CD4-positive, alpha-beta T cell treated with Interleukin-10 for 1 hour (primary cell): ENCODE measurements at regions not wholly inside any gene's neighbourhood (a gene's known extent, or its start where the extent isn't known, plus 50 kb on each side); places are given as distances from the start of the nearest gene placed in this dataset.
"Not testable (repeated sequence)": the region's sequence is repeated elsewhere in the genome, so short reads cannot be mapped to it uniquely, and the experiment has no call there.

Source experiments
- DNase-seq: peaks from one replicate; pipeline ENCODE4 v3.0.0-alpha.2; 2020

DNA sequence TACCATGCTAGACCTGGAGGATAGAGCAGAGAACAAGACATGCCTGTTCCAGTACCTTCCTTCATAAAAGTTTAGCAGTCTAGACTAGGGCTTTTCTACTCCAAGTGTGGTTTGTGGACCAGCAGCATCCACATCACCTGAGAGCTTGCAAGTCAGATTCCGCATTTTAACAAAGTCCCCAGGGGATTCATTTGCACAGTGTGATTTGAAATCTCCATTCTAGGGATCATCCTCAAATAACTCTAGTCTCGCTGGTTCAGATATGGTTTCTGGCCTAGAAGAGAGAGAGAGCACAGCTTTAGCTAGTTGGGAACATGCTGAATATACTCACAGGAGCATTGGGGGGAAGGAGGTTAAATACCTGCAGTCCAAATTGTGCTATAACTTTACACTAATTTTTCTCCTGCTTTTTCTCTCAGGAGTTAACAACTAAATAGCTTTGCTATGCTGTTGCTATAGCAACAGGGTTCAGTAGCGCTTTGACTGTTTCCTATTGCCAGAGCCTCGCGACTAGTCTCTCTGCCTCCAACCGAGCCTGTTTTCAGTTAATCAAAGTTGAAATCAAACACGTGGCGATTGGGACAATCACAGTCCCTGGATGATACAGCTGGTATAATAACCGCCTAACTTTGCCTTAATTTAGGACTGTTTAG lies 64.0 kb upstream of the RASGRF1 start:
- DNase-seq, result no peak

DNA sequence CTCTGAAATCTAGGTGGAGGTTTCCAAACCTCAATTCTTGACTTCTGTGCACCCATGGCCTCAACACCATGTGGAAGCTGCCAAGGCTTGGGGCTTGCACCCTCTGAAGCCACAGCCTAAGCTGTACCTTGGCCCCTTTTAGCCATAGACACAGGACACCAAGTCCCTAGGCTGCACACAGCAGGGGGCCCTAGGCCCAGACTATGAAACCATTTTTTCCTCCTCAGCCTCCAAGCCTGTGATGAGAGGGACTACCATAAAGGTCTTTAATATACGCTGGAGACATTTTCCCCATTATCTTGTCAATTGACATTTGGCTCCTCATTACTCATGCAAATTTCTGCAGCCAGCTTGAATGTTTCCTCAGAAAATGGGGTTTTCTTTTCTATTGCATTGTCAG lies 53.7 kb upstream of the RASGRF1 start:
- DNase-seq, result not testable (repeated sequence)

DNA sequence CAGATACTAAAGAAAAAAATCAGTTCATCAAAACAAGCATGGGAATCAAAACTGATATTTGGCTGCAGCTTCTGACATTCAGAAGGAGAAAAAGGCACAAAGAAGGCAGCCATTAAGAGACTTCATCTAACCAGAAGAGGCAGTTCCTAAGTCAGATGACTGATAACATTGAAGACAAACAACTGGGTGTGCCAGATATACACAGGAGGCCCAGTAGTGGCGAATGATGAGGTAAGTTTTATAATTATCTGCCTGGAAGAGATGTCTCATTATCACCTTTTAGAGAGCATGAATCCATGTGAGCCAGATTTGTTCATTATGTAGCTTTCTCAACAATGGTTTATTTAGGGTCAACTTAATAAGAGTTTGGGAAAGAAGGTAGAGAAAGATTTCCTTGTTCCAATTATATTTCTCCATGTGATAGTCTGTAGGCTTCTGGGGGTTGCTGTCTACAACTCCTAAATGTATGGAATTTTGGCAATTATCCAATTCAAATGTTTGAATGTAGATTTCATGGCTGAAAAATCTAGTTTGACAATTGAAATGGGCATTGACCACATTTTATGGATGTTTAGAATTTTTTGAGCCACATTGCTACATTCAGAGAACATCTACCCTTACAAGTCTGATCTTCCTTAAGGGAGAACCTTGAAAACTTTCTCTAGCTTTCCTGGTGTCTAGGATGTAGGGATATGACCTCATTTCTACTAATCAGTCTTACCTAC lies 50.4 kb upstream of the RASGRF1 start:
- no peak for DNase-seq
